Fibroblast of lung (primary cell): ENCODE measurements at regions not wholly inside any gene's neighbourhood (a gene's known extent, or its start where the extent isn't known, plus 50 kb on each side); places are given as distances from the start of the nearest gene placed in this dataset.

Source experiments
- DNase-seq, 2 donors: peaks; one replicate each; pipeline versions ENCODE4 v3.0.0 to v3.0.0-alpha.2; 2010; ENCODE audit warnings: low read depth in 2 of 2
- H2AFZ ChIP-seq: 2 replicates; pipeline ENCODE4 v1.5.1; 2012; ENCODE audit warnings: low read length, control low read depth, inconsistent platforms
- H3K27ac ChIP-seq: 2 replicates; pipeline ENCODE4 v1.5.1; 2011; ENCODE audit warnings: low read length, control low read depth; ENCODE audit not compliant: insufficient read depth
- H3K27me3 ChIP-seq: 2 replicates; pipeline ENCODE4 v1.5.1; 2011; ENCODE audit warnings: mild to moderate bottlenecking, low read length; ENCODE audit not compliant: control insufficient read depth, insufficient read depth
- H3K36me3 ChIP-seq: 2 replicates; pipeline ENCODE4 v1.5.1; 2011; ENCODE audit warnings: low read length; ENCODE audit not compliant: control insufficient read depth, insufficient read depth
- H3K4me1 ChIP-seq: 2 replicates; pipeline ENCODE4 v1.5.1; 2011; ENCODE audit warnings: low read length; ENCODE audit not compliant: control insufficient read depth, insufficient read depth; ENCODE audit errors: extremely low read depth
- H3K4me2 ChIP-seq: 2 replicates; pipeline ENCODE4 v1.5.1; 2011; ENCODE audit warnings: low read length, control low read depth; ENCODE audit not compliant: insufficient read depth; ENCODE audit errors: extremely low read depth
- H3K4me3 ChIP-seq, 4 experiments: fragments of 200-600 bp in 1 of 4; sonication (generic) in 1 of 4; replicated peaks in 1 of 4; 2 replicates each; pipeline ENCODE4 v1.5.1; 2011 to 2016; ENCODE audit warnings: low read length in 4 of 4, low read depth in 3 of 4, mild to moderate bottlenecking in 3 of 4, control low read depth in 2 of 4, inconsistent platforms in 1 of 4, mixed read lengths in 1 of 4; ENCODE audit not compliant: insufficient read depth in 1 of 4; ENCODE audit errors: control extremely low read depth in 1 of 4
- H3K79me2 ChIP-seq: 2 replicates; pipeline ENCODE4 v1.5.1; 2012; ENCODE audit warnings: mild to moderate bottlenecking, low read length, inconsistent platforms; ENCODE audit not compliant: control insufficient read depth, insufficient read depth
- H3K9ac ChIP-seq: 2 replicates; pipeline ENCODE4 v1.5.1; 2011; ENCODE audit warnings: mild to moderate bottlenecking, low read length, control low read depth; ENCODE audit not compliant: insufficient read depth
- H3K9me3 ChIP-seq: 2 replicates; pipeline ENCODE4 v1.5.1; 2012; ENCODE audit warnings: low read depth, low read length; ENCODE audit not compliant: control insufficient read depth, insufficient read depth
- H4K20me1 ChIP-seq: 2 replicates; pipeline ENCODE4 v1.5.1; 2011; ENCODE audit warnings: low read length; ENCODE audit not compliant: control insufficient read depth, insufficient read depth; ENCODE audit errors: extremely low read depth
- EZH2 ChIP-seq: IDR thresholded peaks from 2 replicates; pipeline ENCODE4 v1.5.1; 2012; ENCODE audit warnings: low read length, control low read depth, mild to moderate bottlenecking; ENCODE audit errors: missing control alignments
- TF ChIP-seq, protein P1 (sequence below), 2 donors: IDR thresholded peaks in 1 of 2; conservative IDR thresholded peaks in 1 of 2; 1 replicate in 1 of 2; 2 replicates in 1 of 2; pipeline ENCODE4 v1.5.1; 2011 to 2012; ENCODE audit warnings: low read length in 2 of 2, control low read depth in 1 of 2, inconsistent platforms in 1 of 2, low read depth in 1 of 2, mild to moderate bottlenecking in 1 of 2

DNA sequence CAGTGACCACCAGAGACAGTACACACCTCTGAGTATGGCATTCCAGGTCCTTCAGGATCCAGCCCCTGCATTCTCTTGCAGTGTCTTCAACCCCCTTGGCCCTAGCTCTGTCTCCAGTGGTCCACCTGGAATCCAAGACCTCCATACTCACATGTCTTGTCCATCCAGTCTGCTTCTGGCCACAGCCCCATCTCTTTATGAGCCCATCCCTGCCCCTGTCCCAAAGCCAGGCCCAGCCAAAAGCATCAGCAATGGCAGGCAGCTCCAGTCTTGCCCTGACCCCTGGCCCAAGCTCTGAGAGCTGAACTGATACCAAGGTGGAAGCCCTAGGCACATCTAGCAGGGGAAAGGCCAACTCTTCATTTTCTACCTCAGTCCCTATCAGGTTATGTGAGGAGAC lies 119.6 kb upstream of the PTPRT start:
- Histone ChIP-seq H3K9me3 (no peaks in the 10 kb centered on the region), H3K79me2 (no peaks in the 10 kb centered on the region), H3K4me2 (no peak overlapping the region), H3K9ac (no peak overlapping the region), H3K36me3 (no peaks in the 10 kb centered on the region), H3K4me3 (no peak overlapping the region), H3K27me3 (no peaks in the 10 kb centered on the region), H3K4me1 (no peaks in the 10 kb centered on the region), H3K27ac (no peak overlapping the region), H2AFZ (no peak overlapping the region), H4K20me1 (no peaks in the 10 kb centered on the region)
- no peak for DNase-seq
- TF ChIP-seq, protein P1, sequence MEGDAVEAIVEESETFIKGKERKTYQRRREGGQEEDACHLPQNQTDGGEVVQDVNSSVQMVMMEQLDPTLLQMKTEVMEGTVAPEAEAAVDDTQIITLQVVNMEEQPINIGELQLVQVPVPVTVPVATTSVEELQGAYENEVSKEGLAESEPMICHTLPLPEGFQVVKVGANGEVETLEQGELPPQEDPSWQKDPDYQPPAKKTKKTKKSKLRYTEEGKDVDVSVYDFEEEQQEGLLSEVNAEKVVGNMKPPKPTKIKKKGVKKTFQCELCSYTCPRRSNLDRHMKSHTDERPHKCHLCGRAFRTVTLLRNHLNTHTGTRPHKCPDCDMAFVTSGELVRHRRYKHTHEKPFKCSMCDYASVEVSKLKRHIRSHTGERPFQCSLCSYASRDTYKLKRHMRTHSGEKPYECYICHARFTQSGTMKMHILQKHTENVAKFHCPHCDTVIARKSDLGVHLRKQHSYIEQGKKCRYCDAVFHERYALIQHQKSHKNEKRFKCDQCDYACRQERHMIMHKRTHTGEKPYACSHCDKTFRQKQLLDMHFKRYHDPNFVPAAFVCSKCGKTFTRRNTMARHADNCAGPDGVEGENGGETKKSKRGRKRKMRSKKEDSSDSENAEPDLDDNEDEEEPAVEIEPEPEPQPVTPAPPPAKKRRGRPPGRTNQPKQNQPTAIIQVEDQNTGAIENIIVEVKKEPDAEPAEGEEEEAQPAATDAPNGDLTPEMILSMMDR (conservative IDR thresholded peaks at IDR 0.05 in 1 of 2, IDR thresholded peaks at IDR 0.05 in 1 of 2; ENCODE audit: low read depth in 1 of 2, low read length in 2 of 2): no peak
- TF ChIP-seq EZH2: no peak

- no peaks in the 10 kb centered on the region for H3K4me1 ChIP-seq
- TF ChIP-seq, protein P1 (conservative IDR thresholded peaks at IDR 0.05 in 1 of 2, IDR thresholded peaks at IDR 0.05 in 1 of 2; ENCODE audit: low read depth in 1 of 2, low read length in 2 of 2): no peak
- no peak for TF ChIP-seq EZH2
- no peaks in the 10 kb centered on the region for H3K36me3 ChIP-seq
- H2AFZ ChIP-seq: no peak overlapping the region
- H3K27me3 ChIP-seq: no peaks in the 10 kb centered on the region
- H3K9me3 ChIP-seq: no peaks in the 10 kb centered on the region
- no peak overlapping the region for H3K9ac ChIP-seq
- no peaks in the 10 kb centered on the region for H4K20me1 ChIP-seq
- no peak overlapping the region for H3K4me2 ChIP-seq
- no peak overlapping the region for H3K27ac ChIP-seq
- DNase-seq: no peak
- H3K4me3 ChIP-seq: no peak overlapping the region
- no peaks in the 10 kb centered on the region for H3K79me2 ChIP-seq
These were observed 117.1 kb upstream of the PTPRT start for GRCh38 chr20:43306837-43307236.

- no peak for DNase-seq
- Histone ChIP-seq H3K4me1 (no peaks in the 10 kb centered on the region), H3K4me3 (no peak overlapping the region), H2AFZ (no peak overlapping the region), H3K27ac (no peak overlapping the region), H4K20me1 (no peaks in the 10 kb centered on the region), H3K9me3 (no peaks in the 10 kb centered on the region), H3K36me3 (no peaks in the 10 kb centered on the region), H3K79me2 (no peaks in the 10 kb centered on the region), H3K27me3 (no peaks in the 10 kb centered on the region), H3K4me2 (no peak overlapping the region), H3K9ac (no peak overlapping the region)
- TF ChIP-seq, protein P1 (conservative IDR thresholded peaks at IDR 0.05 in 1 of 2, IDR thresholded peaks at IDR 0.05 in 1 of 2; ENCODE audit: low read depth in 1 of 2, low read length in 2 of 2): no peak
- no peak for TF ChIP-seq EZH2
These were observed 116.0 kb upstream of the PTPRT start for GRCh38 chr20:43305749-43306148.
